Fibroblast of peridontal ligament (primary cell): ENCODE measurements at regions not wholly inside any gene's neighbourhood (a gene's known extent, or its start where the extent isn't known, plus 50 kb on each side); places are given as distances from the start of the nearest gene placed in this dataset.
"Not testable (repeated sequence)": the region's sequence is repeated elsewhere in the genome, so short reads cannot be mapped to it uniquely, and the experiment has no call there.

Experiments used
- DNase-seq: peaks from one replicate; pipeline ENCODE4 v3.0.0-alpha.2; 2010; ENCODE audit errors: extremely low read depth

GRCh38 chr12:13442457-13442856 is 245.9 kb downstream of the EMP1 start:
- DNase-seq: no peak

- no peak for DNase-seq
These were observed 244.3 kb downstream of the EMP1 start for GRCh38 chr12:13440844-13441243.

GRCh38 chr12:13437541-13437940 is 241.0 kb downstream of the EMP1 start:
- DNase-seq: no peak

DNA sequence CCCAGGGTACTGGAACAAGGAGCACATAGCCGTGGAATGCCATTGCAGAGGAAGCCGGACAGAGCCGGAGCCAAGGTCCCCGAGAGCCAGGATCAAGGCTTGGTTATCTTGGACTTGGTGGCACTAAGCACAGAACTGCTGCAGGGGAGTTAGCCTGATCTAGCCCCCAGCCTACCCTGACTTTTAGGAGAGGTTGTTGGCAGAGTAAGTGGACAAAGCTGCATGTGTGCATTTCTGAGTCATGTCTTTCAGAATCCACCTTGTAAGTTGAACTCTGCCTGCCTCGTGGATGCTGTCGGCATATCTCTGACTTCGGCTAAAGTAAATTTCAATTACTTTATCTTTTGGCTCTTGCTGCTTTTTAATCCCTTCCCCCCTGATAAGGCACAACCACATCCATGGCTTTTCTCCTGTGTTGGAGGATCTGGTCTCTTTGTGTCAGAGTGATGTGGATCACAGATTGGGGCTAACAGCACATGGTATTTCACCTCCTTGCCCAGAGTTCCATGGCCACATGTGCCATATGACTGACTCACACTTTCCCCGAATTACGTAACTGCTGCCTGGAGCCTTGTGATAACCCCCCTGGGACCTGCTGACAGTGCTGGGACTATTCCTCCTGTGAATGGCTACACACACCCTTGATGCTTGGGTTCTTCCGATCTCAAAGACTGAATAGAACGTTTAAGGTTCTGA is 240.3 kb downstream of the EMP1 start:
- peak; percentile 3 for DNase-seq

DNA sequence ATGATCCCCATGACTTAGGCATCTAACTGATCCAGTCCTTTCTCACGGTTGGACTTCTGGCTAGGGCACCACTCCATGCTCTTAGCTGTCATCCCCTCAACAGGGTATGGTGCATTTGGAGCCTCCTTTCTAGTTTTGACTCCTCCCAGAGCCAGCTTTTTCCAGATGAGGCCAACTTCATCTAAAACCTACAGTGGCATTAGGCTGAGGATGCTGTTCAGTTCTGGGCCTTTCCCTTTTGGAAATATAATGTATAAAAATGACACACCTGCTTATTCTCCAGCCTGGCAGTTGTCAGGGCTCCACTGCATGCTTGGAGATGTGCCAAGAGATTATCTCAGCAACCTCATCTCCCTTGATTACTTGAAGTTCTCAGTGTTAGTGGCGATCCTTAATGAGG is 239.7 kb downstream of the EMP1 start:
- no peak for DNase-seq

DNA sequence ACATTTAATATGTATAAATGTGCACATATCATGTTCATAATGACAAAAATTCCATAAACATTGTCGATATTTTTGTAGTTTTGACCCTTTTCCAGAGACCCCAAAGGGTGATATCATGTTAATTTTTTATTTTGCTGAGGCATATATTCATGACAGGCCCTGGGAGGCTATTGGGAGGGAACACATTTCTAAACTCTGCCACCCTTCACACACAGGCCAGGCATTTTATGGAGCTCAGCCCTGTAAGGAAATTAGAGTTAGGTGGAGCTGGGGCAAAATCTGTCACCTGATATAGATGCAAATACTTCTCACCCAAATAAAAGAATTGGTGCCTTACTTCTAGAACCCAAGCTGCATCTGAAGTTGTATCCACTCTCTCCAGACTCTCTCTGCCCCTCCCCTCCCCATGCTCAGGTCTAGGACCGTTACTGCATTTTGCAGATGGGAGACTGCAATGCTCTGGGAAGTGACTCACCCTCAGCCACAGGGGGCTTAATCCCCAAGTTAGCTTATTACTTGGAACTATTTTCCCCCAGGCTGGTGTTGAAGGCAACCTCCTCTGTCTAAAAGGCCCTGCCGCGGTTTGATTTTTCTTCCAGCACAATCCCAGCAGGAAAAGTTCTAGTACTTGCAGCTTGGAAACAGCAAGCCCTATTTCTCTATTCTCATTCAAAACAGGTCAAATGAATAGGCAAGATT is 238.9 kb downstream of the EMP1 start:
- no peak for DNase-seq

- DNase-seq: no peak
These were observed 237.2 kb downstream of the EMP1 start for GRCh38 chr12:13433768-13434167.

GRCh38 chr12:13431041-13431440 is 234.5 kb downstream of the EMP1 start:
- DNase-seq: no peak

DNA sequence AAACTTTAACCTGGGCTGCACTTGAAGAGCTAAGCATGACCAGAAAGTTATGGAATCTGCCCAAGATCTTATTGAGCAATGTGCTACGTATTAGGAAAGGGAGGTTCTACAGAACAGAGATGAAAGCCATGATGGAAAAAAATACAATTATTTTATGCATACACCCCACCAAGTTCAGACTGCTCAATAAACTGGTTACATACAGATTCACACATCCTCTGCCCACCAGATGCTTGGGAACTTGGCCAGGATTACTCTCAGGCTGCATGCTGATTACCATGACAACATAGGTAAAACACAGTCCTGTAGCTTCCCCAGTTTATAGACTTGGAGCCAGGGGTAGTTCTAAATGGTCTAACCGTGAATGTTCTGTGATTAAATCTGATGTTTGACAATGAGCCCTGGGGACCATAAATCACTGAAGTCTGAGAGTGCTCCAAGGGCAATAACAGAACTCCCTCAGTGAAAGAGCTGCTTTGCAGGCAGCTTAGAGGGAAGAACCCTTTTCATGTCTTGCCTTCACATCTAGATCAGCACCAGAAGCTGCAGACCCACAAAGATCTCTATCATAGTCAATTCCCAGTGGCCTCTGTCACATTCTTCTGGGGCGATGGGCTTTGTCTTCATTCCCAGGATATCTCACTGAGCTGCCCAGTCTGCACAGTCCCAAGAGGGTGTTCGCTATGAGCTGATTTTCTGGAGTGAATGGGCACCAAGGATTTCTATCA is 232.2 kb downstream of the EMP1 start:
- DNase-seq: no peak

DNA sequence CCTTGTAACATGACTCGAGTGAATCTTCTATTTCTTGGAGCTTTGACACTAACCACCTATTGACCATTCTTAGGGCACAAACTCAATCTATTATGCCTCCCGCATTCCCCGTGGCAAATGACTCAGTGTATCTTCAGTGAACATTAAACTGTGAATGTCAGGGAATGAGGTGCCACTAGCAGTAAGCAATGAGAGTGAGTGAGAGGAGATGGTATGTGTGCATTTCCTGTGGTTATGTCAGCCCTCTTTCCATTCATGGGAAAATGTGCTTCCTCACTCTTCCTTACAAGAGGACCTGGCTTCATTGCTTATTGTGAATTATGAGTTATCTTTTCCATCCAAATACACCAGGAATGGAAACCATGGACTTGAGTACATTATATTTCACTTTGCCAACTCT is 229.2 kb downstream of the EMP1 start:
- peak; percentile 8 for DNase-seq

DNA sequence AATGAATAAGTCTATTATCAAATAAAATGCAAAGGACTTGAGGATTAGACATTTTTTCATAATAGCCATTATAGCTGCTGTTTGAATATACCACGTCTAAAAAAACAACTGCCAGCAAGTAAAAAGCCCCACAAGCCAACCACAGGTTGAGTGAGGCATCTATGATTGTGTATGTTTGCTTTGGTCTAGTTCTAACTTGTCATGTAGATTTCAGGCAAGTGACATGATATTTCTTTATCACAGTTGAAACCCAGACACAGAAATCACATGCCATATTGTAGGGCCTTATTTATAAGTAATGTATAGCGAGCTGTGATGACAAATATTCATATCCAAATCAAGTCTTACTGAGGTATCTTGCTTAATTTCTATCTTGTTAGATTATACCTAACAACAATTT is 225.8 kb downstream of the EMP1 start:
- DNase-seq: no peak

DNA sequence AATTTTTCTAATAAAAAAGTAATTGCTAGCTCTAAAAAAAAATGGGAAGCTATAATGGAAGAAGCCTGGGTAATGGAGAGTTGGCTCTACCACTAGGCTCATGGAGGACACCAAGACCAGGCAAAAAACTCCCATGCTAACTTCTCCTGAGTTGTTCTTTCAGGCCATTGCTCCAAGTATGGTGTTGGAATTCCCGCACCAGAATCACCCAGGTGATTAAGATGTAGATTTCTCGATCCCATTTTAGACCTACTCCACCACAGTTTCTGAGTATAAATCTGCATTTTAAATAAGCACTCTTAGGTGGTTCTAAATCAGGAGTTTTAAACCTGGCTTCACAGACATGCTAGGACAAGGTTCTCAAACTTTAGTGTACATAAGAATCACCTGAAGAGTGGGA is 221.0 kb downstream of the EMP1 start:
- DNase-seq: no peak

DNA sequence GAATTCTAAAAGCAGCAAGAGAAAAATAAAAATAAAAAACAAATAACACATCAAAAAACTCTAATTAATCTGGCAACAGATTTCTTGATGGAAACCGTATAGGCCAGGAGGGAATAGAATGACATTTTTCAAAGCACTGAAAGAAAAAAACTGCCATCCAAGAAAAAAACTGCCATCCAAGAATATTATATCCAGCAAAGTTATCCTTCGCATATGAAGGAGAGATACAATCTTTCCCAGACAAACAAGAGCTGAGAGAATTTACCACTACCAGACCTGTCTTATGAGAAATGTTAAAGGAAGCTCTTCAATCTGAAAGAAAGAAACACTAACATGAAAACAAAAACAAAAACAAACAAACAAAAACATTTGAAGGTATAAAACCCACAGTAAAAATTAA is 214.8 kb downstream of the EMP1 start:
- DNase-seq: no peak

- DNase-seq: no peak
These were observed 209.6 kb downstream of the EMP1 start for GRCh38 chr12:13405961-13406703.

DNA sequence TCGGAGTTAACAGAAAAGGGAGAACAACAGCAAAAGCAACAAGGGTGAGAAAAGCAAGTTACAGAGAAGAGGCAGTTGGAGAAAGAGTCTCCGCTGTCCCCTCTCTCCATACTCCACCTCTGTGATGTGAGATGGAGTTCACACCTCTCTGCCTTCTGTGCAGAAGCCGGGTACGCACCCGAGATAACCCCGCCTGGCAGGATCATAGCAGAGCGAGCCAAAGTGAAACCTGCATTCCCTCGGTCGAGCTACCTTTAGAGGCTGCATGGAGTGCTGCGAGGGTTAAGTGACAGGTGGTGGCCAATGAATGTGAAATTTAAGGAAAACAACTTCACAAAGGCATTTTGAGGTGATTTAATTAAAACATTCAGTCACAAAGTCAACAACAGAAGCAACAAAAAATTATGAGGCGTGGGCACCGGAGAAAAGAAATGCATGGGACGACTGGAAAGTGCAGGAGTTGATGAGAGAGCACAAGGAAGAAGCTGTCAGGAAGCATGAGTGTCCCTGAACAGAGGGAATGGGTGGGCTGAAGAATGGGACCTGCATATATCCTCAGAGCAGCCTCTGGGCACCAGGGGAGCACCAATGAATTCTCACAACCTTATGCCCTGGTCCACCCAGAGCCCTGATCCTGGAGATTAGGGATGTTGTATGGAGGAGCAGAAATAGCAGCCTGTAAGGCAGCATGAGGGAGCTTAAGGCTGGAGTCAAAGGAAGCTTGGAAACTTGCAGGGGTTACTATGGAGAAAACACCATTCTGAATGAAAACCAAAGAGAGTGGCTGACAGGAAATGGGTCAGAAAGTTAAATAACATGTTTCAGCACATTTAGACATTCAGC is 208.3 kb downstream of the EMP1 start:
- DNase-seq: no peak

GRCh38 chr12:13404111-13404628 is 207.6 kb downstream of the EMP1 start:
- DNase-seq: no peak

DNA sequence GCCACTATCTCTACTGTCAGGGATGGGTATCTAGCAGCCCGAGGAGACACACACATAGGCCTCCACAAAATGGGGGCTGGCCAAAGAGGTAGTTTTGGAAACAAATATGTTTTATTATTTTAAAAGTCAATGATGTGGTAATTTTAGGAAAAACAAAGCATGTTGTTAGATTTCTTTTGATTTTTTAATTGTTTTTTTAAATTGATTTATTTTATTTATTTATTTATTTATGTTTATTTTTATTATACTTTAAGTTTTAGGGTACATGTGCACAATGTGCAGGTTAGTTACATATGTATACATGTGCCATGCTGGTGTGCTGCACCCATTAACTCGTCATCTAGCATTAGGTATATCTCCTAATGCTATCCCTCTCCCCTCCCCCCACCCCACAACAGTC is 194.8 kb downstream of the EMP1 start:
- DNase-seq: not testable (repeated sequence)

- no peak for DNase-seq
These were observed 194.4 kb downstream of the EMP1 start for GRCh38 chr12:13390918-13391317.

DNA sequence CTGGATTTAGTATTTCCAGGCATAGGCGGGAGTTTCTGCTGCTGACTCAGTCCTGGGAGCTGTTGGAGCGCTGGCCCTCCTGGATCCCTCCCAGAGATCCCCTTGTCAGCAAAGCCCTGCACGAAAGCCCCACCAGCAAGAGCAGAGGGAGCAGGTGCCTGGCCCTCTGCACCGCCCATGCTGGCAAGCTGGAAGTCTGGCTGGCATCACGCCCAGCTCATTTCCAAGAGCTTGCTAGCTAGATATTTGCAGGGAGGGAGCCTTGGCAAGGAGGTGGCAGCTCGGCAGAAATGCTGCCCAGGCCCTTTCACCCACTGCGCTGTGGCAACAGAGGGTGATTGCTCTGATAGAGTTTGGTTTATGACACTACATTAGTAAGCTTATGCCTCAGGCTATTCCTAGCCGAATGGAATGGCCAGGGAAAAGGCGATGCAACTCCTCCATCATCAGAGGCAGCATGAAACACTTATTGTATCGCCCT is 193.9 kb downstream of the EMP1 start:
- DNase-seq: peak; percentile 76

DNA sequence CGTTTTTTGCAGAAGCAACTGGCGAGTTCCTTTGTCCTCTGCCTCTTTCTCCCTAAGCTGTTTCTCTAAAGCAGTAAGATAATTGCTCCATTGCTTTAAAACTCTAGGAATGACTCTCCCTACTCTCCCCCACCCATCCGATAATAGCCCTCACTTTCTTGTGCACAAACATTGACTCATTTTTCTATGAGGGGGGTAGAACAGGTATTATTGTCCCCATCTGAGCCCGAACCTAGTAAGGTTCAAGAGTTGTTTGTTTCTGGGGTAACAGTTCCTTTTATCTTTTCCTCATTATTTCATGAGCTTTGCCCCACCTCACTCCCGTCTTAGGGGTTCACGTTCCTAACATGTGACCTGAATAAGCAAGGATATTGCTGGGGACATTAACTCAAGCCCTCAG is 190.6 kb downstream of the EMP1 start:
- no peak for DNase-seq
